HUES48 (cell line): ENCODE measurements at regions not wholly inside any gene's neighbourhood (a gene's known extent, or its start where the extent isn't known, plus 50 kb on each side); places are given as distances from the start of the nearest gene placed in this dataset.

Source experiments
- H3K27ac ChIP-seq: one replicate; pipeline ENCODE4 v1.7.0; 2013; ENCODE audit warnings: low read depth, low read length, inconsistent platforms
- H3K27me3 ChIP-seq: 2 replicates; pipeline ENCODE4 v1.6.1; 2013; ENCODE audit warnings: mild to moderate bottlenecking, low read length; ENCODE audit not compliant: control insufficient read depth, insufficient read depth
- H3K36me3 ChIP-seq: 2 replicates; pipeline ENCODE4 v1.6.1; 2013; ENCODE audit warnings: low read length; ENCODE audit not compliant: control insufficient read depth, insufficient read depth
- H3K4me1 ChIP-seq: 2 replicates; pipeline ENCODE4 v1.6.1; 2013; ENCODE audit warnings: mild to moderate bottlenecking, low read length; ENCODE audit not compliant: control insufficient read depth, insufficient read depth
- H3K4me3 ChIP-seq: 2 replicates; pipeline ENCODE4 v1.5.1; 2013; ENCODE audit warnings: mild to moderate bottlenecking, low read depth, low read length
- H3K9ac ChIP-seq: 2 replicates; pipeline ENCODE4 v1.6.1; 2013; ENCODE audit warnings: mild to moderate bottlenecking, low read depth, low read length, moderate library complexity
- H3K9me3 ChIP-seq: 2 replicates; pipeline ENCODE4 v1.6.1; 2013; ENCODE audit warnings: low read length; ENCODE audit not compliant: control insufficient read depth, insufficient read depth

GRCh38 chr2:65501836-65502235 is 69.4 kb upstream of the SPRED2 start:
- no peaks in the 10 kb centered on the region for H3K27me3 ChIP-seq
- no peak overlapping the region for H3K9ac ChIP-seq
- peaks cover 9% of the 10 kb centered on the region for H3K4me1 ChIP-seq
- H3K4me3 ChIP-seq, result no peak overlapping the region
- H3K36me3 ChIP-seq, result no peaks in the 10 kb centered on the region
- no peak overlapping the region for H3K27ac ChIP-seq
- no peaks in the 10 kb centered on the region for H3K9me3 ChIP-seq

GRCh38 chr2:65501074-65501473 is 68.7 kb upstream of the SPRED2 start:
- no peak overlapping the region for H3K4me3 ChIP-seq
- no peaks in the 10 kb centered on the region for H3K36me3 ChIP-seq
- H3K9me3 ChIP-seq, result no peaks in the 10 kb centered on the region
- H3K9ac ChIP-seq, result no peak overlapping the region
- H3K4me1 ChIP-seq, result peaks cover 9% of the 10 kb centered on the region
- H3K27me3 ChIP-seq, result no peaks in the 10 kb centered on the region
- no peak overlapping the region for H3K27ac ChIP-seq

GRCh38 chr2:65500310-65501040 is 68.1 kb upstream of the SPRED2 start:
- H3K9me3 ChIP-seq, result no peaks in the 10 kb centered on the region
- no peaks in the 10 kb centered on the region for H3K27me3 ChIP-seq
- no peaks in the 10 kb centered on the region for H3K36me3 ChIP-seq
- H3K4me3 ChIP-seq, result no peak overlapping the region
- H3K9ac ChIP-seq, result no peak overlapping the region
- H3K27ac ChIP-seq, result no peak overlapping the region
- peaks cover 9% of the 10 kb centered on the region for H3K4me1 ChIP-seq

GRCh38 chr2:65499216-65499615 is 66.8 kb upstream of the SPRED2 start:
- no peak overlapping the region for H3K27ac ChIP-seq
- H3K36me3 ChIP-seq, result no peaks in the 10 kb centered on the region
- no peaks in the 10 kb centered on the region for H3K9me3 ChIP-seq
- H3K4me1 ChIP-seq, result peaks cover 7% of the 10 kb centered on the region
- no peaks in the 10 kb centered on the region for H3K27me3 ChIP-seq
- H3K4me3 ChIP-seq, result no peak overlapping the region
- H3K9ac ChIP-seq, result no peak overlapping the region

GRCh38 chr2:65498396-65498795 is 66.0 kb upstream of the SPRED2 start:
- H3K9ac ChIP-seq, result no peak overlapping the region
- no peaks in the 10 kb centered on the region for H3K27me3 ChIP-seq
- no peak overlapping the region for H3K27ac ChIP-seq
- H3K4me1 ChIP-seq, result no peaks in the 10 kb centered on the region
- no peaks in the 10 kb centered on the region for H3K36me3 ChIP-seq
- no peaks in the 10 kb centered on the region for H3K9me3 ChIP-seq
- H3K4me3 ChIP-seq, result no peak overlapping the region

GRCh38 chr2:65495251-65495877 is 63.0 kb upstream of the SPRED2 start:
- Histone ChIP-seq H3K9me3 (no peaks in the 10 kb centered on the region), H3K27ac (no peak overlapping the region), H3K4me1 (no peaks in the 10 kb centered on the region), H3K9ac (no peak overlapping the region), H3K27me3 (no peaks in the 10 kb centered on the region), H3K36me3 (no peaks in the 10 kb centered on the region), H3K4me3 (no peak overlapping the region)

- Histone ChIP-seq H3K9me3 (no peaks in the 10 kb centered on the region), H3K27me3 (no peaks in the 10 kb centered on the region), H3K27ac (no peak overlapping the region), H3K4me3 (no peak overlapping the region), H3K36me3 (no peaks in the 10 kb centered on the region), H3K9ac (no peak overlapping the region), H3K4me1 (no peaks in the 10 kb centered on the region)
These were observed 61.7 kb upstream of the SPRED2 start for GRCh38 chr2:65494078-65494477.

GRCh38 chr2:65491381-65491905 is 59.0 kb upstream of the SPRED2 start:
- H3K4me3 ChIP-seq, result no peak overlapping the region
- H3K27me3 ChIP-seq, result no peaks in the 10 kb centered on the region
- no peaks in the 10 kb centered on the region for H3K36me3 ChIP-seq
- no peak overlapping the region for H3K27ac ChIP-seq
- no peaks in the 10 kb centered on the region for H3K4me1 ChIP-seq
- no peaks in the 10 kb centered on the region for H3K9me3 ChIP-seq
- H3K9ac ChIP-seq, result no peak overlapping the region

- Histone ChIP-seq H3K27ac (no peak overlapping the region), H3K27me3 (no peaks in the 10 kb centered on the region), H3K4me1 (no peaks in the 10 kb centered on the region), H3K9ac (no peak overlapping the region), H3K9me3 (no peaks in the 10 kb centered on the region), H3K4me3 (no peak overlapping the region), H3K36me3 (no peaks in the 10 kb centered on the region)
These were observed 57.8 kb upstream of the SPRED2 start for GRCh38 chr2:65490222-65490621.

- Histone ChIP-seq H3K9ac (no peak overlapping the region), H3K9me3 (no peaks in the 10 kb centered on the region)
These were observed 56.9 kb upstream of the SPRED2 start for GRCh38 chr2:65489269-65489668.

GRCh38 chr2:65488527-65488926 is 56.1 kb upstream of the SPRED2 start:
- Histone ChIP-seq H3K27me3 (no peaks in the 10 kb centered on the region), H3K9me3 (no peaks in the 10 kb centered on the region), H3K27ac (no peak overlapping the region), H3K9ac (no peak overlapping the region), H3K36me3 (no peaks in the 10 kb centered on the region), H3K4me3 (no peak overlapping the region), H3K4me1 (no peaks in the 10 kb centered on the region)

More at GRCh38 chr2:65489269-65489668, 56.9 kb upstream of the SPRED2 start:
- Histone ChIP-seq H3K4me1 (no peaks in the 10 kb centered on the region), H3K36me3 (no peaks in the 10 kb centered on the region), H3K27me3 (no peaks in the 10 kb centered on the region), H3K27ac (no peak overlapping the region), H3K4me3 (no peak overlapping the region)
